ENCODE measurements at regions not wholly inside any gene's neighbourhood (a gene's known extent, or its start where the extent isn't known, plus 50 kb on each side); places are given as distances from the start of the nearest gene placed in this dataset.

DNA sequence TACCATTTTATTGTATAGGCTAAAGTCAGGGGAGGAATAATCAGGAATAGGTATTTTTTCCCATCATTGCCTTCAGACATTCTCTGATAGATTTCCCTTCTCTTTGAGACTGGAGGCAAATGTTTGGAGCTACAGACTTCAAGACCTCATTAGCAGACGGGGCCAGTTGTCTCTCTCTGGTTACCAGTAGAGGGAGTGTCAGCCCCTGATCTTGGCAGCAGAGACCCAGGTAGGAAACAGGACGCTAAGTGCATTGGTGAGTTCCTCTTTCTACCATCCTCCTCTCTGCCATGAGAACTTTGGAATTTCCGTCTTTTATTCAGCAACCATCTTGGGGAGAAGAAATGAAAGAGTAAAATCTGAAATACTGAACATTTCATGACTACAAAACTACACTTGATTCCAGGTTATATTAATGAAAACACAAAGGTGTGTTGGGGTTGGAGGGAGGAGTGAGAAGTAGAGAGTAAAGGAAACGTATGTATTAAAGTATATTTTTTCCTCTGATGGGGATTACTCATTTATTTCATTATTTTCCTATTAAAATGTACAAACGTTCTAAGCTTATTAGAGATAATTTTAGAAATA, 186.2 kb upstream of the GCFC2 start:
- TF ChIP-seq, protein P1, sequence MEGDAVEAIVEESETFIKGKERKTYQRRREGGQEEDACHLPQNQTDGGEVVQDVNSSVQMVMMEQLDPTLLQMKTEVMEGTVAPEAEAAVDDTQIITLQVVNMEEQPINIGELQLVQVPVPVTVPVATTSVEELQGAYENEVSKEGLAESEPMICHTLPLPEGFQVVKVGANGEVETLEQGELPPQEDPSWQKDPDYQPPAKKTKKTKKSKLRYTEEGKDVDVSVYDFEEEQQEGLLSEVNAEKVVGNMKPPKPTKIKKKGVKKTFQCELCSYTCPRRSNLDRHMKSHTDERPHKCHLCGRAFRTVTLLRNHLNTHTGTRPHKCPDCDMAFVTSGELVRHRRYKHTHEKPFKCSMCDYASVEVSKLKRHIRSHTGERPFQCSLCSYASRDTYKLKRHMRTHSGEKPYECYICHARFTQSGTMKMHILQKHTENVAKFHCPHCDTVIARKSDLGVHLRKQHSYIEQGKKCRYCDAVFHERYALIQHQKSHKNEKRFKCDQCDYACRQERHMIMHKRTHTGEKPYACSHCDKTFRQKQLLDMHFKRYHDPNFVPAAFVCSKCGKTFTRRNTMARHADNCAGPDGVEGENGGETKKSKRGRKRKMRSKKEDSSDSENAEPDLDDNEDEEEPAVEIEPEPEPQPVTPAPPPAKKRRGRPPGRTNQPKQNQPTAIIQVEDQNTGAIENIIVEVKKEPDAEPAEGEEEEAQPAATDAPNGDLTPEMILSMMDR (IDR thresholded peaks at IDR 0.05), result no peak
- TF ChIP-seq POLR2A (IDR thresholded peaks at IDR 0.05), result no peak

All from uterus (tissue), 2 donors.